Lower lobe of right lung (tissue), 2 donors: ENCODE measurements at regions not wholly inside any gene's neighbourhood (a gene's known extent, or its start where the extent isn't known, plus 50 kb on each side); places are given as distances from the start of the nearest gene placed in this dataset.

ENCODE experiments used
- ATAC-seq, 2 donors: fragments of 200-7000 bp; cut with Tn5 transposase; one replicate each; pipeline ENCODE4 v1.9.1; 2020 to 2022; ENCODE audit warnings: mild to moderate bottlenecking in 2 of 2, moderate library complexity in 2 of 2
- DNase-seq: peaks from one replicate; pipeline ENCODE4 v3.0.0-alpha.2; 2020
- H3K27ac ChIP-seq: fragments of 200-600 bp; one replicate; pipeline ENCODE4 v1.8.0; 2022
- H3K27me3 ChIP-seq: fragments of 200-600 bp; one replicate; pipeline ENCODE4 v1.8.0; 2022; ENCODE audit warnings: low read depth
- H3K36me3 ChIP-seq: fragments of 200-600 bp; one replicate; pipeline ENCODE4 v1.8.0; 2022; ENCODE audit warnings: mild to moderate bottlenecking
- H3K4me1 ChIP-seq: fragments of 200-600 bp; one replicate; pipeline ENCODE4 v1.8.0; 2022
- H3K4me3 ChIP-seq: fragments of 200-600 bp; one replicate; pipeline ENCODE4 v1.8.0; 2022; ENCODE audit warnings: mild to moderate bottlenecking
- H3K9me3 ChIP-seq: fragments of 200-600 bp; one replicate; pipeline ENCODE4 v1.8.0; 2022
- CTCF ChIP-seq: fragments of 200-600 bp; IDR thresholded peaks from one replicate; pipeline ENCODE4 v1.8.0; 2022; ENCODE audit warnings: antibody characterized with exemption, mild to moderate bottlenecking
- intact Hi-C: fragments of 100-400 bp; cut with DNase I; formaldehyde crosslinking; loops from one replicate; pipeline ENCODE4 v1.11.0; 2022
- donor health status: DM: no; HTN: yes; CAD: no; lungs with severe emphysema.

GRCh38 chr4:67133162-67133561, 412.1 kb downstream of the CENPC start:
- no peaks in the 10 kb centered on the region for H3K36me3 ChIP-seq
- no peak for TF ChIP-seq CTCF
- ATAC-seq (no peak), DNase-seq (no peak)
- intact Hi-C loops, result no loop called here
- no peak overlapping the region for H3K27ac ChIP-seq
- no peaks in the 10 kb centered on the region for H3K9me3 ChIP-seq
- no peaks in the 10 kb centered on the region for H3K4me1 ChIP-seq
- no peak overlapping the region for H3K4me3 ChIP-seq
- H3K27me3 ChIP-seq, result no peaks in the 10 kb centered on the region

GRCh38 chr4:67131224-67131623, 414.1 kb downstream of the CENPC start:
- intact Hi-C loops, result no loop called here
- no peak for DNase-seq
- TF ChIP-seq CTCF, result no peak

GRCh38 chr4:67130411-67130810, 414.9 kb downstream of the CENPC start:
- Histone ChIP-seq H3K9me3 (no peaks in the 10 kb centered on the region), H3K36me3 (no peaks in the 10 kb centered on the region), H3K27me3 (no peaks in the 10 kb centered on the region), H3K4me1 (no peaks in the 10 kb centered on the region), H3K4me3 (no peak overlapping the region), H3K27ac (no peak overlapping the region)
- TF ChIP-seq CTCF, result no peak
- intact Hi-C loops, result no loop called here
- no peak for DNase-seq
- ATAC-seq, result no peak

More at GRCh38 chr4:67131224-67131623, 414.1 kb downstream of the CENPC start:
- Histone ChIP-seq H3K4me3 (no peak overlapping the region), H3K4me1 (no peaks in the 10 kb centered on the region), H3K27ac (no peak overlapping the region), H3K36me3 (no peaks in the 10 kb centered on the region), H3K27me3 (no peaks in the 10 kb centered on the region), H3K9me3 (no peaks in the 10 kb centered on the region)
- ATAC-seq, result no peak

DNA sequence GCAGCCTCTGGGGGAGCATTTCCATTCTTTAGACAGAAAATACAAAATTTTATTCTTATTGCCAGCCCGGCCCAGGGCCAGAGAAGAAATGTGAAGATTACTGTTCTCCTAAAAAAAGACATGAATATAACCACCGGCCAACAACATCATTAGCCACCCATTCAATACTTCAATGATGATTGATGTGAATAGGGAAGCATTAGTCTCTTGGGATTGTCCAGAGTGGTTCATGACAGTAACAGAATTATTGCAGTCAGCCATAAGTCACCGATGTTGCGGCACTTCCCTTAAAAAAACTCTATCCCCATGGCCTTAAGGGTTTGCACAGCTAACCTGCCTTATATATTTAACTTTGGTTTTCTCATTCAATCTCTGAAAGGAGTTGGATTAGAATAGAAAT, 418.7 kb downstream of the CENPC start:
- no peak for DNase-seq
- H3K9me3 ChIP-seq, result no peaks in the 10 kb centered on the region
- ATAC-seq, result no peak
- no peaks in the 10 kb centered on the region for H3K4me1 ChIP-seq
- H3K27ac ChIP-seq, result no peak overlapping the region
- H3K4me3 ChIP-seq, result no peak overlapping the region
- H3K36me3 ChIP-seq, result no peaks in the 10 kb centered on the region
- intact Hi-C loops, result no loop called here
- TF ChIP-seq CTCF, result no peak
- H3K27me3 ChIP-seq, result no peaks in the 10 kb centered on the region

DNA sequence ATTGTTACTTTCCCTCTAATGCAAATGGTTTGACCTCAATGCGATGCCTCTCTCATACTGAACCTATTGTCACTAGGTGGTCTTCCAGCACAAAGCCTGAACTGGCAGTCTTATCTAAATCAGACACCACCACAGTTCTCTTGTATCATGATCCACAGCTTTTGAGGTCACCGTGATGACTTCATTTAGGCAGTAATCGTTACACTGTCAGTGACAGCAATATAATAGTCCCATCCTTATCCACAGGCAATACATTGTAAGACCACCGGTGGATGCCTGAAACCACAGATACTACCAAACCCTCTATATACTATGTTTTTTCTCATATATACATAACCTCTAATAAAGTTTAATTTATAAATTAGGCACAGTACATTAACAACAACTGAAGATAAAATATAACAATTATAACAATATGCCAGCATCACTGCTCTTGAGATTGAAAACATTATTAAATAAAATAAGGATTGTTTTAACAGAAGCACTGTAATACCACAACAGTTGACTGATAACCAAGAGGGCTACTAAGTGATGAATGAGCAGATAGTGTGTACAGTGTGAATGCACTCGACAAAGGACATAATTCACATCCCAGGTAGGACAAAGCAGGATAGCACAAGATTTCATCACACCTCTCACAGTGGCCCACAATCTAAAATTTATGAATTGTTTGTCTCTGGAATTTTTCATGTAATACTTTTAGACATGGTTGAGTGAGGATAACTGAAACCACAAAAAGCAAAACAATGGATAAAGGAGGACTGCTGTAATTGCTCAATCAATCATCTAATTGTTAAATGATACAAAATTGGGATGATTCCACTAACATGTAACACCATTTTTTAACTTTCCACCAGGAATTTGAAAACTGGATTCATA, 419.4 kb downstream of the CENPC start:
- ATAC-seq, result no peak

More for the DNA sequence above, 419.4 kb downstream of the CENPC start:
- Histone ChIP-seq H3K27me3 (no peaks in the 10 kb centered on the region), H3K27ac (no peak overlapping the region), H3K4me3 (no peak overlapping the region), H3K36me3 (no peaks in the 10 kb centered on the region), H3K4me1 (no peaks in the 10 kb centered on the region), H3K9me3 (no peaks in the 10 kb centered on the region)
- TF ChIP-seq CTCF, result no peak
- no peak for DNase-seq
- intact Hi-C loops, result no loop called here
